GM20000 (cell line): ENCODE measurements at regions not wholly inside any gene's neighbourhood (a gene's known extent, or its start where the extent isn't known, plus 50 kb on each side); places are given as distances from the start of the nearest gene placed in this dataset.

ENCODE experiments used
- DNase-seq: peaks from one replicate; pipeline ENCODE4 v3.0.0; 2012; ENCODE audit warnings: low spot score
- CTCF ChIP-seq: IDR thresholded peaks from 2 replicates; pipeline ENCODE4 v1.5.1; 2012; ENCODE audit warnings: mild to moderate bottlenecking, control low read depth; ENCODE audit errors: extremely low read depth, missing control alignments

GRCh38 chr9:73715591-73715990 lies 563.9 kb downstream of the ANXA1 start:
- TF ChIP-seq CTCF: no peak
- DNase-seq: no peak

- no peak for DNase-seq
- TF ChIP-seq CTCF: no peak
Measured at GRCh38 chr9:73719660-73720059, 568.0 kb downstream of the ANXA1 start.

GRCh38 chr9:73720601-73721000 lies 568.9 kb downstream of the ANXA1 start:
- no peak for TF ChIP-seq CTCF
- DNase-seq: no peak

GRCh38 chr9:73736270-73736669 lies 584.6 kb downstream of the ANXA1 start:
- no peak for DNase-seq
- no peak for TF ChIP-seq CTCF

- no peak for TF ChIP-seq CTCF
- no peak for DNase-seq
Measured at GRCh38 chr9:73738741-73739530, 587.3 kb downstream of the ANXA1 start.

- DNase-seq: no peak
- TF ChIP-seq CTCF: no peak
Measured at GRCh38 chr9:73741316-73741715, 589.7 kb downstream of the ANXA1 start.

- TF ChIP-seq CTCF: no peak
- no peak for DNase-seq
Measured at GRCh38 chr9:73742412-73742811, 590.7 kb downstream of the ANXA1 start.
